ENCODE measurements at regions not wholly inside any gene's neighbourhood (a gene's known extent, or its start where the extent isn't known, plus 50 kb on each side); places are given as distances from the start of the nearest gene placed in this dataset.

GRCh38 chr20:47872341-47872740 is 87.1 kb upstream of the SULF2 start:
- TF ChIP-seq, protein P1, sequence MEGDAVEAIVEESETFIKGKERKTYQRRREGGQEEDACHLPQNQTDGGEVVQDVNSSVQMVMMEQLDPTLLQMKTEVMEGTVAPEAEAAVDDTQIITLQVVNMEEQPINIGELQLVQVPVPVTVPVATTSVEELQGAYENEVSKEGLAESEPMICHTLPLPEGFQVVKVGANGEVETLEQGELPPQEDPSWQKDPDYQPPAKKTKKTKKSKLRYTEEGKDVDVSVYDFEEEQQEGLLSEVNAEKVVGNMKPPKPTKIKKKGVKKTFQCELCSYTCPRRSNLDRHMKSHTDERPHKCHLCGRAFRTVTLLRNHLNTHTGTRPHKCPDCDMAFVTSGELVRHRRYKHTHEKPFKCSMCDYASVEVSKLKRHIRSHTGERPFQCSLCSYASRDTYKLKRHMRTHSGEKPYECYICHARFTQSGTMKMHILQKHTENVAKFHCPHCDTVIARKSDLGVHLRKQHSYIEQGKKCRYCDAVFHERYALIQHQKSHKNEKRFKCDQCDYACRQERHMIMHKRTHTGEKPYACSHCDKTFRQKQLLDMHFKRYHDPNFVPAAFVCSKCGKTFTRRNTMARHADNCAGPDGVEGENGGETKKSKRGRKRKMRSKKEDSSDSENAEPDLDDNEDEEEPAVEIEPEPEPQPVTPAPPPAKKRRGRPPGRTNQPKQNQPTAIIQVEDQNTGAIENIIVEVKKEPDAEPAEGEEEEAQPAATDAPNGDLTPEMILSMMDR (IDR thresholded peaks at IDR 0.05; ENCODE audit: borderline replicate concordance, extremely low read depth, insufficient read depth) = no peak
- FAIRE-seq (no peak), DNase-seq (peak in 1 of 5 donors; percentile 8)
- H3K36me3 ChIP-seq (ENCODE audit: control insufficient read depth in 2 of 3, insufficient read depth in 3 of 3, low read length in 3 of 3) = no peaks in the 10 kb centered on the region
- H3K4me3 ChIP-seq (ENCODE audit: low read length in 3 of 3) = no peak overlapping the region
- intact Hi-C loops (cut with DNase I) = no loop called here
- no peaks in the 10 kb centered on the region for H3K9me3 ChIP-seq (ENCODE audit: control insufficient read depth in 2 of 3, insufficient read depth in 1 of 3, low read length in 3 of 3)
- H3K4me1 ChIP-seq (ENCODE audit: control insufficient read depth in 2 of 3, insufficient read depth in 2 of 3, low read depth in 1 of 3, low read length in 3 of 3) = no peaks in the 10 kb centered on the region
- H3K27ac ChIP-seq (ENCODE audit: low read depth in 2 of 2, low read length in 2 of 2) = no peak overlapping the region
- H3K27me3 ChIP-seq (ENCODE audit: control insufficient read depth, insufficient read depth, low read length) = no peaks in the 10 kb centered on the region
- no peak overlapping the region for H3K9ac ChIP-seq (ENCODE audit: low read length in 3 of 3)

- DNase-seq (no peak), FAIRE-seq (no peak)
- H3K9me3 ChIP-seq (ENCODE audit: control insufficient read depth in 2 of 3, insufficient read depth in 1 of 3, low read length in 3 of 3) = no peaks in the 10 kb centered on the region
- no peaks in the 10 kb centered on the region for H3K27me3 ChIP-seq (ENCODE audit: control insufficient read depth, insufficient read depth, low read length)
- H3K9ac ChIP-seq (ENCODE audit: low read length in 3 of 3) = no peak overlapping the region
- no peaks in the 10 kb centered on the region for H3K36me3 ChIP-seq (ENCODE audit: control insufficient read depth in 2 of 3, insufficient read depth in 3 of 3, low read length in 3 of 3)
- H3K27ac ChIP-seq (ENCODE audit: low read depth in 2 of 2, low read length in 2 of 2) = no peak overlapping the region
- no peak overlapping the region for H3K4me3 ChIP-seq (ENCODE audit: low read length in 3 of 3)
- H3K4me1 ChIP-seq (ENCODE audit: control insufficient read depth in 2 of 3, insufficient read depth in 2 of 3, low read depth in 1 of 3, low read length in 3 of 3) = no peaks in the 10 kb centered on the region
- intact Hi-C loops (cut with DNase I) = no loop called here
- TF ChIP-seq, protein P1 (IDR thresholded peaks at IDR 0.05; ENCODE audit: borderline replicate concordance, extremely low read depth, insufficient read depth) = no peak
These were observed 85.2 kb upstream of the SULF2 start for GRCh38 chr20:47870475-47870874.

DNA sequence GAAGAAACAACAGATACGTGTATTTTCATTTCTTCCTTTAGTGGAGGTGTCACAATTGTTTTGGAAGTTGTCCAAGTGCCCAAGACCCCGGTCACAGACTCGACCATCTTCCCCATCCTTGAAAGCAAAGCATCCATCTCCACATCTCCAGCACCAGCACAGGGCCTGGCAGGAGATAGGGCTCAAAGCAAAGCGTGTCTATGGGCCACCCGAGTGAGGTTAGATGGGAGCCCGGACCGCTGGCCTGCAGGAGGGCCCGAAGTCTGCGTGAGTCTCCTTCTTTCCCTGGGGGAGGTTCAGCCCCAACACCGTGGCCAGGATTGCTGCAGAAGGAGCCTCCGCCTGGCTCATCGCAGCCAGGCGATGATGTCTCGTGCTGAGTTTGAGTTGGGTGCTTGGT is 83.5 kb upstream of the SULF2 start:
- no peak overlapping the region for H3K4me3 ChIP-seq (ENCODE audit: low read length in 3 of 3)
- H3K4me1 ChIP-seq (ENCODE audit: control insufficient read depth in 2 of 3, insufficient read depth in 2 of 3, low read depth in 1 of 3, low read length in 3 of 3) = no peaks in the 10 kb centered on the region
- no peak overlapping the region for H3K9ac ChIP-seq (ENCODE audit: low read length in 3 of 3)
- no peaks in the 10 kb centered on the region for H3K27me3 ChIP-seq (ENCODE audit: control insufficient read depth, insufficient read depth, low read length)
- H3K9me3 ChIP-seq (ENCODE audit: control insufficient read depth in 2 of 3, insufficient read depth in 1 of 3, low read length in 3 of 3) = no peaks in the 10 kb centered on the region
- DNase-seq (no peak), FAIRE-seq (no peak)
- TF ChIP-seq, protein P1 (IDR thresholded peaks at IDR 0.05; ENCODE audit: borderline replicate concordance, extremely low read depth, insufficient read depth) = no peak
- no peaks in the 10 kb centered on the region for H3K36me3 ChIP-seq (ENCODE audit: control insufficient read depth in 2 of 3, insufficient read depth in 3 of 3, low read length in 3 of 3)
- no peak overlapping the region for H3K27ac ChIP-seq (ENCODE audit: low read depth in 2 of 2, low read length in 2 of 2)
- intact Hi-C loops (cut with DNase I) = no loop called here

DNA sequence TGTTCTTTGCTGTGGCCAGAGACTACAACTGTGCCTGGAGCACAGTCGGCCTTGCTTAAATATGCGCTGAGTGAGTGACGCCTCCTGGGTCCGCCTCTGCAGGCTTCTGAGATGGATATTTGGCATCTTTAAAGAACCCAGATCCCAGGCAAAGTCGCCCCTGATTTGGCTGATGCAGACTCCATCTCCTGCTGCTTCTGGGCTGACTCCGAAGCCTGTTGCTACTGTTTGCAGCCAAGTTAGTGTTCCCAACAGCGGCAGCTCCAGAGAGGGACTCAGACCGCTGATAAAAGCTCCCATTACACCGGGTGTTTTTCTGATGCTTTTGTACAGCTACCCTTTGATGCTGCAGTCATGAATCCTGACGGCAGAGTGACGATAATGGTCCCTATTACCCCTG is 83.0 kb upstream of the SULF2 start:
- H3K4me1 ChIP-seq (ENCODE audit: control insufficient read depth in 2 of 3, insufficient read depth in 2 of 3, low read depth in 1 of 3, low read length in 3 of 3) = no peaks in the 10 kb centered on the region
- H3K36me3 ChIP-seq (ENCODE audit: control insufficient read depth in 2 of 3, insufficient read depth in 3 of 3, low read length in 3 of 3) = no peaks in the 10 kb centered on the region
- no peak overlapping the region for H3K9ac ChIP-seq (ENCODE audit: low read length in 3 of 3)
- H3K27ac ChIP-seq (ENCODE audit: low read depth in 2 of 2, low read length in 2 of 2) = no peak overlapping the region
- no peaks in the 10 kb centered on the region for H3K9me3 ChIP-seq (ENCODE audit: control insufficient read depth in 2 of 3, insufficient read depth in 1 of 3, low read length in 3 of 3)
- TF ChIP-seq, protein P1 (IDR thresholded peaks at IDR 0.05; ENCODE audit: borderline replicate concordance, extremely low read depth, insufficient read depth) = no peak
- intact Hi-C loops (cut with DNase I) = no loop called here
- DNase-seq = no peak
- no peak for FAIRE-seq
- H3K4me3 ChIP-seq (ENCODE audit: low read length in 3 of 3) = no peak overlapping the region
- no peaks in the 10 kb centered on the region for H3K27me3 ChIP-seq (ENCODE audit: control insufficient read depth, insufficient read depth, low read length)
